AG04449 (cell line): ENCODE measurements at regions not wholly inside any gene's neighbourhood (a gene's known extent, or its start where the extent isn't known, plus 50 kb on each side); places are given as distances from the start of the nearest gene placed in this dataset.

Experiments
- CTCF ChIA-PET: fragments of 350-600 bp; formaldehyde crosslinking; extraction: SDS; loops from one replicate; lab custom pipeline; 2021; ENCODE audit warnings: antibody characterized with exemption; lab: Yijun Ruan, JAX
- POLR2A ChIA-PET: fragments of 400-600, 350-600 bp; formaldehyde crosslinking; extraction: SDS; loops from one replicate; lab custom pipeline; 2020; ENCODE audit warnings: antibody characterized with exemption, inconsistent platforms; lab: Yijun Ruan, JAX
- DNase-seq: peaks from one replicate; pipeline ENCODE4 v3.0.0-alpha.2; 2010; ENCODE audit warnings: low read depth, low spot score
- H3K4me3 ChIP-seq: 2 replicates; pipeline ENCODE4 v1.5.1; 2011; ENCODE audit warnings: low read depth, mild to moderate bottlenecking, control low read depth, low read length
- TF ChIP-seq, protein P1 (sequence below): IDR thresholded peaks from one replicate; pipeline ENCODE4 v1.5.1; 2011; ENCODE audit warnings: mild to moderate bottlenecking, moderate library complexity, low read length, control low read depth, inconsistent platforms; ENCODE audit not compliant: insufficient read depth; ENCODE audit errors: missing control alignments

DNA sequence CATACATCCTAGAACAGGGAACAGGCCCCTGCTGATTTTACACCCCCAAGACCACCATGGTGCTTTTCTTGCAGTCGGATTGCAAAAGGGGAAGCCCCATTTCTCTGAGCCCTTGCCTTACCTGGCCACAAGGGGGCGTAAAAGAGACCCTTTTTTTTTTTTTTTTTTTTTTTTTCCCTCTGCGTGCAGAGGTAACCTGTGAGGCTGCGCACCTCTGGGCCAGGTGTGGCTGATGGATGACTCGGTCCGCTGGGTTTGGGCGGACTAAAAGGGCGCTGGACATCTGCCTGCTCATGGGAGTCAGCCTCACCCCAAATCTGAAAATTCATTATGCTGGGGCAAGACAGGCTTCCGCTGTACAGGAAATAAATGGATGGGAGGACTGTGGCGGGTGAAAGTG, 281.0 kb downstream of the CBLN1 start:
- ChIA-PET POLR2A (no interaction called here), CTCF (no interaction called here)
- TF ChIP-seq, protein P1, sequence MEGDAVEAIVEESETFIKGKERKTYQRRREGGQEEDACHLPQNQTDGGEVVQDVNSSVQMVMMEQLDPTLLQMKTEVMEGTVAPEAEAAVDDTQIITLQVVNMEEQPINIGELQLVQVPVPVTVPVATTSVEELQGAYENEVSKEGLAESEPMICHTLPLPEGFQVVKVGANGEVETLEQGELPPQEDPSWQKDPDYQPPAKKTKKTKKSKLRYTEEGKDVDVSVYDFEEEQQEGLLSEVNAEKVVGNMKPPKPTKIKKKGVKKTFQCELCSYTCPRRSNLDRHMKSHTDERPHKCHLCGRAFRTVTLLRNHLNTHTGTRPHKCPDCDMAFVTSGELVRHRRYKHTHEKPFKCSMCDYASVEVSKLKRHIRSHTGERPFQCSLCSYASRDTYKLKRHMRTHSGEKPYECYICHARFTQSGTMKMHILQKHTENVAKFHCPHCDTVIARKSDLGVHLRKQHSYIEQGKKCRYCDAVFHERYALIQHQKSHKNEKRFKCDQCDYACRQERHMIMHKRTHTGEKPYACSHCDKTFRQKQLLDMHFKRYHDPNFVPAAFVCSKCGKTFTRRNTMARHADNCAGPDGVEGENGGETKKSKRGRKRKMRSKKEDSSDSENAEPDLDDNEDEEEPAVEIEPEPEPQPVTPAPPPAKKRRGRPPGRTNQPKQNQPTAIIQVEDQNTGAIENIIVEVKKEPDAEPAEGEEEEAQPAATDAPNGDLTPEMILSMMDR = no peak
- H3K4me3 ChIP-seq = no peak overlapping the region
- no peak for DNase-seq

DNA sequence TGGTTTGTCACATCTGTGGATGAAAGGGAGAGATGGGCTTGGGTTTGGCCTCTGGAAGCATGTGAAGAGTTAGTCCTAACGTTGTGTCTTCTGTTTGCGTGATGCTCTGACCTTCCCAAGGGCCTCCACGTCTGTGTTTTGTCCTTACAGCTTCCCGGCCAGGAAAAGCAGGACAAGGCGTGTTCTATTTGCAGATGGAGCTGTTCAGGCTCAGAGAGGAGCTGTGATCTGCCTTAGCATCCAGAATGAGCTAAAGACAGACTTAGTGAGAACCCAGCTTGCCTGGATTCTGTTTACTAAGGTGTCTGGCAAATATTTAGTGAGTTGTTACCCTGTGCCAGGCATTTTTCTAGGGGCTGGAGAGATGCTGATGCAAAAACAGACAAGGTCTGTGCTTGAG, 282.1 kb downstream of the CBLN1 start:
- TF ChIP-seq, protein P1 = no peak
- H3K4me3 ChIP-seq = no peak overlapping the region
- ChIA-PET POLR2A (no interaction called here), CTCF (no interaction called here)
- DNase-seq = no peak

- ChIA-PET CTCF (no interaction called here), POLR2A (no interaction called here)
- TF ChIP-seq, protein P1 = no peak
- DNase-seq = no peak
- H3K4me3 ChIP-seq = no peak overlapping the region
These were observed 282.6 kb downstream of the CBLN1 start for GRCh38 chr16:48999044-48999443.

- DNase-seq = no peak
- H3K4me3 ChIP-seq = no peak overlapping the region
- ChIA-PET CTCF (no interaction called here), POLR2A (no interaction called here)
- TF ChIP-seq, protein P1 = no peak
These were observed 283.7 kb downstream of the CBLN1 start for GRCh38 chr16:48997946-48998345.

GRCh38 chr16:48997081-48997615, 284.5 kb downstream of the CBLN1 start:
- TF ChIP-seq, protein P1 = no peak
- no peak overlapping the region for H3K4me3 ChIP-seq
- ChIA-PET CTCF (no interaction called here), POLR2A (no interaction called here)
- DNase-seq = no peak

- H3K4me3 ChIP-seq = no peak overlapping the region
- ChIA-PET CTCF (no interaction called here), POLR2A (interaction anchor here (0.8 kb wide), 1 partner anchor 82 kb away, joined by 4 read pairs; no protein-coding TSS in a partner anchor)
- no peak for DNase-seq
- TF ChIP-seq, protein P1 = no peak
These were observed 303.1 kb downstream of the CBLN1 start for GRCh38 chr16:48978501-48978900.
